ENCODE measurements at regions not wholly inside any gene's neighbourhood (a gene's known extent, or its start where the extent isn't known, plus 50 kb on each side); places are given as distances from the start of the nearest gene placed in this dataset.

DNA sequence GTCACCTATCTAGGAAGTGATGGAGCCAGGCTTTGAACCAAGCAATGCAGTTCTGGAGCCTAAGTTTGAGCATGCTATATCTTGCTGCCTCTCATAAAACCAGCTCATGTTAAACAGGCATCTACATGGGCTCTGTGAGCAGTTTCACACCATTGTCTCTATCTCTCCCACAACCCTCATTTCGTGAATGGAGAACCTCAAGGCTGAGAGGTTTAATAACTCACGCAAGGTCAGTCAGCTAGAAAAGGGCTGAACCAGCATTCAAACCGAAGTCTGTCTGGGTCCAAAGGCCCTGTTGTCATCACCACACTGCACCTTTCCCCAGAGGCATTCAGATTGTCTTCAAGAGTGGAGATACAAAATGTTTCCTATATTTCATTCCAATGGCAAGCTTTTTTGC, 369.2 kb downstream of the MID1IP1 start:
- DNase-seq (ENCODE audit: low read depth, low spot score): no peak

DNA sequence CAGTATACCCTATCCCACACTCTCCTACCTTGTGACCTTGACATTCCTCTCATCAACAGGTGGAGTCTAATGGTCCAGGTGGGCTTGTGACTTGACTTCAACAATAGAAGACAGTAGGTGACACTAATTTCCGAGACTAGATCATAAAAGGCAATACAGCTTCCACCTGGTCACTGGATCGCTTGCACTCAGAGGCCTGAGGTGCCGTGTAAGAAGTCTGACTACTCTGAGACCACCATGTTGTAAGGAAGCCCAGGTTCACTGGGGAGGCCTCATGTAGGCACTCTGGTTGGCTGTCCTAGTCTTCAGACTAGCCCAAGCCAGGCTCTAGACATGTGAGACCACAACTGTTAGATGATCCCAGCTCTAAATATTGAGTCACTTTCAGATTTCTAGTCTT, 370.4 kb downstream of the MID1IP1 start:
- DNase-seq (ENCODE audit: low read depth, low spot score): no peak

DNA sequence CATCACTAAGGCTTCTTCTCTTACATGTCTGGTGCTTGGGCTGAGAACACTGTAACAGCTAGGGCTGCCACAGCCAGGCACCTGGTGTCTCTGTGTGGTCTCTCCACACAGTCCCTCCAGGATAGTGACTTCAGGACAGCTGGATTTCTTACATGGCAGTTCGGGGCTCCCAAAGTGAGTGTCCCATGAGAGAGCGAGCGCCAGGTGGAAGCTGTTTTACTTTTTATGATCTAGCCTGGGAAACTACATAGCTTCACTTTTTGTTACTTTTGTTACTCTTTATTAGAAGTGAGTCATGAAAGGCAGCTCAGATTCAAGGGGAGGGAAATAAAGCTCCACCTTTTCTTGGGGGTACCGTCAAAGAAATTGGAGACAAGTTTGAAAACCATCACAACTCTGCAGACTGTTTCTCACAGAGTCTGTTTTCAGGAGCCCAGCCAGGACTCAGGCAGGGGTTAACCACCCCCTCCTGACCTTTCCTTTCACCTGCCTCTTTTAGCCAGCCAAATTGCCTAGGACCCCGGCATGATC, 373.0 kb downstream of the MID1IP1 start:
- DNase-seq (ENCODE audit: low read depth, low spot score): no peak

DNA sequence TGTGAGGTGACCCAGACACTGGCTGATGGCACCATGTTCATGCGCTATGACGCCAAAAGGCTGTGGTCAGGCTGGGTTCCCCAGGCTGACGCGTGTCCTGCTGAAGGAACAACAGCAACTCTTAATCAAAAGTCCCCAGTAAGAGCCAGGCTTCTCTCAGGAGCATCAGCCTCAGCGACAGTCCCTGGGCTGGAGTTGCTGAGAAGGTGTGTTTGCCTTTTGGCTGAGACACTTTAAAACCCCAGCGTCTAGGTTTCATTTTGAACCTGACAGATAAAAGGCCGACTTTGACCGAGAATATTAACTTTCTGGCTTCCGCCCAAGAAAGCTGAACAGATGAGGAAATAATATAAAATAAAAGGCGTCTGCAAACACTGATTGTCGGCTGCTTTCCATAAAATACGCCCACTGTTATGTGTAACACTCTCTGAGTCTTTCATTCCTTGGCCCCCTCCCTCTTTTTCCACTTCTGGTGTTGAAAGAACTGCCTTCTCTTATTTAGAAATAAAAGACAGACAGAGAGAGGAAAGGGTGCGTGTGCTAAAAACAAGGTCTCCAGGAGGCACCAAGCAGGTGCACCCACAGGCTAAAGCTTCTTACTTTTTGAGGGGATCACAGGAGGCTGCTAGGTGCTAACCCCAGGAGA, 373.6 kb downstream of the MID1IP1 start:
- no peak for DNase-seq (ENCODE audit: low read depth, low spot score)

DNA sequence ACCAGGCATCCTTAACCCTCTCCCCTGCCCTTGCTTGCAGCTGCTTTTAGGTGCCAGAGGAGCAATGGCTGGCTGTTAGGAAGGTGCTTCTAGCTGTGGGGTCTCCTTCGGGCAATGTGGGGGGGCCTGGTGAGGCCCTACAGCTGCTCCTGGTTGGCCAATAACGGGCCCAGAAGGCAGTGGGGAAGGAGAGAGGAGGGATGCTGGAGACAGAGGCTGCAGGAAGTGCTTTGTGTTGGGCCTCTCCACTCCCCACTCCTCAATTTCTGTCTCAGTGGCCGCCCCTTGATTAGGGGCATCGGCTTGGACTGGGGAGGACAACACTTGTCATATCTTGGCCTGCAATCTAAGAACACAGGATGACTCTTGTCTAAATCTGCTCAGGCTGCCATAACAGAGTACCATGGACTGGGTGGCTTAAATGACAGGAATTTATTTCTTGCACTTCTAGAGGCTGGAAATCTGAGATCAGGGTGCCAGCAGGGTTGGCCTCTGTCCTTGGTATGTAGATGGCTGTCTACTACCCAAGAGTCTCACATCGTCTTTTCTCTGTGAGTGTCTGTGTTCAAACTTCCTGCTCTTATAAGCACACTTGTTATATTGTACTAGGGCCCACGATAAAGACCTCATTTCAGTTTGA, 374.3 kb downstream of the MID1IP1 start:
- DNase-seq (ENCODE audit: low read depth, low spot score): no peak

DNA sequence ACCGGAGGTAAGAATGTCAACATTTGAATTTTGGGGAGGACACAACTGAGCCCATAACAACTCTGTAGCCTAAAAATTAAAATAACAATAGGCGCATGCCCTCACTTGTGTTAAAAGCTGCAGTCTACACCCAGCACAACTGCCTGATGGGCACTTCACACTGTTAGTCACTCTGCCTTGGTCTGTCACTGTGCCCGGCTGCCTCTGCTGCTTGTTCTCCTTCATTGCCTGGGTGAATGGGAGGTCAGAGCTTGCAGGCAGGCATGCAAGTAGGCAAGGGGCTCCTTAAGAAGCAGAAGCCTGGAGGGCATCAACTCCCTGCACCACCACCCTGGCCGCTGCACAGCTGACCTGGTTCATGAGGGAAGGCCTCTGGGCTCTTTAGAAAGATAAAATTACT, 374.8 kb downstream of the MID1IP1 start:
- no peak for DNase-seq (ENCODE audit: low read depth, low spot score)

DNA sequence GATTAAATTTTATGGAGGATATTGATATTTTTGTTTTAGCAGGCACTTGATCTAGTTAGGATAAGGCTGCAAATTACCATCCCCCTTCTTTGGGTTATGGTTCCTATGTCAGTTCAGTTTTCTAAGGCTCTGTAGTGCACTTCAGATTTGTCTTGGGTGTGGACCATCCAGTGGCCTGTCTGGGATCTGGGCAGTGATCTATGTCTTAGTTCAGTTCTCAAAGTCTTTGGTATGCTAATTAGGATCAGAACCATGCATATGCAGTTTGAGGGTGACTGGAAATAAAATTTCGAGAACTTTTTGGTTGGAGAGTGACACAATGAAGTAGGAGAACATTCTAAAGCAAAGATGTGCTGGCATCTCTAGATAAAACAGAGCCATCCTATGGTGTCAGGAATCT, 388.2 kb downstream of the MID1IP1 start:
- DNase-seq (ENCODE audit: low read depth, low spot score): no peak

DNA sequence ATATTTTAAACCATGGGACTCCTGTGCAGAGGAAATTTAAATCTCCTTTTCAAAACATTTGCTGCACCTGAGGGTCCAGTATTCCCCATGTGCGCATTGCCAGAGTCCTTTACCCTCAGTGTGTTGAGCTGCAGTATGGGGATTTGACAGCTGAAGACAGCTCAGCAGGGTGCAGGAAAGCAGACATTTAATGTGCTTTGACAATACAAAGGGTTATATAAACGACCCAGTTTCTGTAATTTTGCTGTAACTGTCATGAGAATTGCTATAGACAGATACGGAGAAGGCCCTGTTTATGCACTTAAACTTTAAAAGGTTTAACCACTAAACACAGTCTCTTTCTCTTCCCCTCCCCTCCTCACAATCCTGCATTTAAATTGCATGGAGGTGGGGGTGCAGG, 393.4 kb downstream of the MID1IP1 start:
- DNase-seq (ENCODE audit: low read depth, low spot score): no peak

DNA sequence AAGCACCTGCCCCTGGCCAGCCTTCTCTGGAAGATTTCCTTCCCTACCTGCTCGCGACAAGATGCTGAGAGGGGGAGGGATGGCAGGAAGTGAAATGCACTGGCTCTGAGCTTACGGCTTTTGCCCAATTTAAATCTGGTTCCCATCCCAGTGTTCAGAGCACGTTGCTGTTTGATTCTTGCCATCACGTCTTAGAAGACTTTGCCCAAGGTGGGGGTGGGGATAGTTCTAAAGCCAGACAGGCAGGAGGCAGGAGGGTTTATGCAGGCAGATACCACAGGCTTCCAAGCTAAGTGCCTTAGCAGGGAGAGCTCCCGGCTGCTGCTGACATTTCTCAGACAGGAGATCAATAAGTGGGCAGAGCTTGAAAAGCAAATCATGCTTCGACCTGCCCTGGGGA, 393.9 kb downstream of the MID1IP1 start:
- DNase-seq (ENCODE audit: low read depth, low spot score): no peak

DNA sequence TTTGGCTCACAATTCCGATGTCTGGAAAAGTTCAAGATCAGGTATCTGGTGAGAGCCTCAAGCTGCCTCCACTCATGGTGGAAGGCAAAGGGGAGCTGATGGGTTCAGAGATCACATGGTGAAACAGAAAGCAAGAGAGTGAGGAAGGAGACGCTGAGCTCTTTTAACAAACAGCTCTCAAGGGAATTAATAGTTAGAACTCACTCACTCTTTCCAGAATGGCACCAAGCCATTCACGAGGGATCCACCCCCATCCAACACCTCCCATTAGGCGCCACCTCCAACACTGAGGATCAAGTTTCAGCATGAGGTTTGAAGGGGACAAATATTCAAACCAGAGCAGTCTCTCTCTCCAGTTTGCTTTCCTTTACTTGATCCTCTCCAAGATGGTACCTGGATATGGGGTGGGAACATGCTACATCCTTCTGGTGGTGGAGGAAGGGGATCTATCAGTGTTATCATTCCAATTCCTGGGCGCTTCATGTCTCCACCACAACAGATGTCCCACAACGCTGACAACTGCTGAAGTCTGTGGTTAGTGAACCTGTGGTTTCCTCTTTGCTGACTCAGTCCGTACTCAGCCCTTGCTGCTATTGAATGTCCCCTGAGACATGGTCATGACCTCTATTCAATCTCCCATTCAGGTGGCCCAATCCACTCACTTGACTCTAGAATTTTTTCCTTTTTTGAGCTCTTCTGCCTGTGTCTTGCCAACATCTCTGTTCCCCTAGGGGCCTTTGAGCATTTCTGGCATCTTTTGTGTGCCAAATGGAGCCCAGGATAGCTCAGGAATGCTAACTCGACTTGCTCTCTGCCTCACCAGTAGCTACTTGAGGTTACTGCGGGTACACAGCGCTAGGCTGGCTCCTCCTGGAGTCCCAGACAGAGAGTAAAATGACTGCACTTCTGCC, 395.2 kb downstream of the MID1IP1 start:
- DNase-seq (ENCODE audit: low read depth, low spot score): no peak

DNA sequence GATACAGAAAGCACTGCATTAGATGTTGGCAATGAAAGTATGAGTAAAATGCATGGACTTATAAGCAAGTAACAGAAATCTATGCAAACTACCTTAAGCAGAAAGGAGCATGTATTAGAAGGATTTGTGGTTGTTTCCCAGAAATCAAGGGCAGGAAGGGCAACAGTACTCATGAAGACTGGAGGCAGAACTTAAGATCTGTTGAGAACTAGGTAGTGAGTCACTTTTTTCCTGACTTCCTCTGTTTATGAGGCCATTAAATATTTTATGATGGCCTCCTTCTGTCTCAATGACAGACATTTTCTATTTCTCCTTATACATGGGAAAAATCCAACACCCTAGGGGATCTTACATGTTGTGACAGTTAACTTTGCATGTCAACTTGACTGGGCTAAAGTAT, 398.2 kb downstream of the MID1IP1 start:
- DNase-seq (ENCODE audit: low read depth, low spot score): no peak

DNA sequence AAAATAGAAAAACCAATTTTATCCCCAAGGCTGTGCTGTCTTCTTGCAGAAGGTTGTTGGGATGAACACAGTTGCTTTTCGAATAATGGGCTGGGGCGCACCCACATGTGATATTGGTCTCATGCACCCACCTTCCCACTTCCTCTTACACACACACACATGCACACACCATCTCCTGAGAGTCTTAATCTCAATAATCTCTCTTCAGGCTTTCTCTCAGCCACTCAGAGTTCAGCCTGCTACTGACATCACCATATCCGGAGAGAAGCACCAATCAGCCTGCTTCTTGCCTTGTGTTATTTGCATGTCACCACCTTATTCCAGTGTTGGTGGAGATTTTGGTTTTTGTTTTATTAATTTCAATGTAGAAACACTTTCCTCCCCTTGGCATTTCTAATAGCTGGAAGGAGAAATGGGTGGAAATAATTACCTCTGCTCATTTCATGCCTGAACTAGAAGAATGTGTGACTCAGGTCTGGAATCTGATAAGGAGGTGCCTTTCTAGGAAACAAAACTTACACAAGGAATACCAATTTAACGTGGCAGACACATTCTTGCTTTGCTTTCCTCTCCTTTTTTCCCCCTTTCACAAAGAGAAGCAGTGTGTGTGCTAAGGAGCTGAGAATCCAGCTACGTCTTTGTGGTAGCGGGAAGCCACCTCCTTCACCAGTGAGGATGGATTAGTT, 400.2 kb downstream of the MID1IP1 start:
- DNase-seq (ENCODE audit: low read depth, low spot score): no peak

DNA sequence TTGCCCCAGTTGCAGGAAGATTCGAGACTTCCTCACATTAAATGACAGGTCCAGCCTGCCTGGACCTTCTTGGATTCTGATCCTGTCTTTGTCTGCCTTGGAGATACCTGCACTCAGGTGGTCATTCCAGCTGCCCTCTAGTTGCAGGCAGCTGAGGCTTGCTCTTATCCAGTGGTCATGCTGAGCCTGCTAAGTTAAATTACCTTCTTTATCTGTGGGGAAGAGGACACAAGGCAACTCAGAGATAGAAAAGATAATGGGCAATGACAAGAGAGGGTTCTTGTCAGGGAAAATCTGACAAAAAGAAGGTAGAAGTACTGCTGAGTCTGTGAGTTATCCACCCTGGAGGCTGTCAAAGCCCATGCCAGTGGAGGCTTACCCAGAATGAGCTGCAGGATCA, 401.4 kb downstream of the MID1IP1 start:
- no peak for DNase-seq (ENCODE audit: low read depth, low spot score)

DNA sequence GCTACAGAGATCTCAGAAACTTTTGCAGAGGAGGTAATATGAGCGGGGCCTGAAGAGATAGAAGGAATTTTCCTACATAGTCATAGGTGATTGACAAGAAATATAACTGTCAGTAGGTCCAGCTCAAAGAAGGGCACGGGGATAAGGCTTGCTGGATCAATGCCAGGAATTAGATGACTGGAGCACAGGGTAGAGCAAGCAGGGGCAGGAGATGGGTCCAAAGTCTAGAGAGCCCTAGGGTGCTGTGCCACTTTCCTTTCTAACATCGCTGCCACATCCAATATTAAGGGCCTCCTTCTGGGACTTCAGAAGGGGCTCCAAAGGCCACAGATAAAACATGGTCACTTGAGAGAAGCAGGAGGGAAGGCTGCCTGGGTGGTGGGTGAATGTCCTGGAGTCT, 402.2 kb downstream of the MID1IP1 start:
- no peak for DNase-seq (ENCODE audit: low read depth, low spot score)

DNA sequence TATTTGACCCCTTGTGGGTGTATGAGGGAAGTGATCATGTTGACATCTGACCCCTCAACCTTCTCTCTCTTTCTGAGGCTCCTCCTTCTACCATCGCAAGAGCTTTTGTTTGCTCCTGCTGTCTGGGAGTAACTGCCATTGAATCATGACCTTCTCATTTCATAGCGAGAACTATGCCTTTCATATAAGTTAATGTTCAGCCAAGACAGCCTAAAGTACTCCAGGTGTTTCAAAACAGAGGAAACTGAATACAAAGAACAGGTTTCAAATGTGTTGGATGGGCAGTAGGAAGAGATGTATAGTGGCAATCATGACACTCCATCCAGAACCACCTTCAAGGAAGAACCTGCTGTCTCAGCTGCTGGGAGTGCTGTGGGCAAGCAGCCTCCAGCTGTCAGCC, 403.1 kb downstream of the MID1IP1 start:
- DNase-seq (ENCODE audit: low read depth, low spot score): no peak

DNA sequence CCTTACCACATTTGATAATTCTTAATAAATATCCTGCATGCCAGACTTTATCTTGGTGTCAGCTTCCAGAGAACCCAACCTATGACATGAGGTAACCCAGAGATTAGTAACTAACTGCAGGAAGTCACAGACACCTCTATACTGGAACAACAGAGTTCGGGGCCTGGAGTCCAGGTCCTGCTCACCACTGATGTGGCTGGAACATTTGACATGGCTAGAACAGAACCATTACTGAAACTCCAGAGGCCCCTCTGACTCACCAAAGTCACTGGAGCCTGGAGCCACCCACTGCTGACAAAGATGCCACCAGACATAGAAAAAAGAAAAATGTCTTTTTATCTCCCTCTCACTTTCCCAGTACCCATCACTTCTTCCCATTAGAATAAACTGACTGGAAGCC, 403.7 kb downstream of the MID1IP1 start:
- DNase-seq (ENCODE audit: low read depth, low spot score): no peak

DNA sequence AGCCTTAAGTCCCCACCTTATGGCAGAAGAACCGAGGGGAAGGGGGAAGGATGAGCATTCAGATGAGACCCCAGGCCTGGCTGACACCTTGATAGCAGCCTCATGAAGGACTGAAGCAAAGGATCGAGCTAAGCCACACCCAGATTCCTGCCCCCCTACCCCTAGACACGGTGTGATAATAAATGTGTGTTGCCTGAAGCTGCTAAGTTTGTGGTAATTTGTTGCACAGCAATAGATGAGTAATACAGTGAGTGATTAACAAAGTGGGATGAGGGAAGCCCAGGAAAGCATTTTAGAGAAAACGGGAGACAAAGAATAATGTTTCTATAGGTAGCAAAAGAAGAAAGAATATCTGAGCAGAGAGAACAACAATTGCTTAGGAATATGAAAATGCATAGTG, 404.2 kb downstream of the MID1IP1 start:
- no peak for DNase-seq (ENCODE audit: low read depth, low spot score)

DNA sequence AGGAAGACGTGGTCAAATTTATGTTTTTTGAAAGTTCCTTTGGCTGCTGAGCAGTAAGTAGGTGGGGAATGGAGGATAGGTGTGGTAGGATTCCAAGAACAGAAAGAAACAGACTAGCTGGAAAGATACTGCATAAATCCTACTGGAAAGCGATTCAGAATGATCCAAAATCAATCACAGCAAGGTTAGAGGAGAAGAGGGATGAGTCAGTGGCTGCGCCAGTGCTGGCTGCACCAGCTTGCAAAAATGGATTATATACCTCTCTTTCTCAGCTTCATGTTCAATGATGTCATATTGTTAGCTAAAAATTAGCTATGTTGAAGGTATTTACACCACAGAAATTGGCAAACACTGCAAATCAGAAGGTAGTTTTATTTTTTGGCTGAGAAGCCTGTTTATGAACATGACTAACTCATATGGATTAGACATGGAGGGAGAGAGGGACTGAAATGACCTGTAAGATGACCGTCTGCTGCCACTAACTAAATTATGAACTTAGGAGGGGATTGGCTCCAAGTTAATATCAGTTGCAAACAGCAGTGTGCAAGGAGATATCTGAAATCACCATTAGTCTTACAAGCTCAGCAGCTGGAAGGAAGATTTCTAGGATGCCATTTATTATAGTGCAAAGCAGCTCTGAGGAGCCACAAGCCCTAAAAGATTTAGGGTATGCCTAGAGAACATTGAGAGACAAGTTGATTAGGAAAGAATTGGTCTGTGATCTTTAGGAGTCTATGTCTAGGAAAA, 405.3 kb downstream of the MID1IP1 start:
- no peak for DNase-seq (ENCODE audit: low read depth, low spot score)

DNA sequence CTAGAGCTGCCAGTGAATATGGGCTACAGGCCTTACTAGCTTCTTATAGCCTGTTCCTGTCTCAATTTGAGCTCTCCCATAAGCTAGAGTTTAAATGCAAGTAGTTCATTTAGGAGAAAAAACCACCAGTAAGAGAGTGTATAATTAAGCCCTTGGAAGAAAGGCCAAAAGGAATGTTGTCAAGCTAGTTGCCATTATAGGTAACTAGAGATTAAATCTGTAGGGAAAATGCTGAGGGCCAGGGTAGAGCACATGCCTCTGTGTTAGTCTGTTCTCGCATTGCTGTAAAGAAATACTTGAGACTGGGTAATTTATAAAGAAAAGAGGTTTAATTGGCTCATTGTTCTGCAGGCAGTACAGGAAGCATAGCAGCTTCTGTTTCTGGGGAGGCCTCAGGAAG, 410.2 kb downstream of the MID1IP1 start:
- DNase-seq (ENCODE audit: low read depth, low spot score): no peak

DNA sequence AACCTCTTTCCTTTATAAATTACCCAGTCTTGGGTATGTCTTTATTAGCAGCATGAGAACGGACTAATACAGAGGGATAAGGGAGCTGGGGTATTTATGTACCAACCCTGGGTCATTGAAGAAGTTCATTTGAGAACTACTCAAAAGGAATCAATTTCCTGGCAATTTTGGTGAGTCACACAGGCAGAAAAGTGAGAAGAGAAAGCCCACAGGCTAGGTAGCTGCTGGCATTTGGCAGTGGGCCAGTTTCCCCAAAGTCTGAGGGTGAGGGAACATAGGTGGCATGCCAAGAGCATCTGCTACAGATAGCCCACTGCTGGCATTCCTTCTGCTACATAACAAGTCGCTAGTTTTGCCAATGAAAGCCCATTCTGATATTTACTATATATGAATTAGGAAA, 411.2 kb downstream of the MID1IP1 start:
- no peak for DNase-seq (ENCODE audit: low read depth, low spot score)

Data from brain pericyte (primary cell).